ENCODE measurements at regions not wholly inside any gene's neighbourhood (a gene's known extent, or its start where the extent isn't known, plus 50 kb on each side); places are given as distances from the start of the nearest gene placed in this dataset.
"Not testable (repeated sequence)": the region's sequence is repeated elsewhere in the genome, so short reads cannot be mapped to it uniquely, and the experiment has no call there.

DNA sequence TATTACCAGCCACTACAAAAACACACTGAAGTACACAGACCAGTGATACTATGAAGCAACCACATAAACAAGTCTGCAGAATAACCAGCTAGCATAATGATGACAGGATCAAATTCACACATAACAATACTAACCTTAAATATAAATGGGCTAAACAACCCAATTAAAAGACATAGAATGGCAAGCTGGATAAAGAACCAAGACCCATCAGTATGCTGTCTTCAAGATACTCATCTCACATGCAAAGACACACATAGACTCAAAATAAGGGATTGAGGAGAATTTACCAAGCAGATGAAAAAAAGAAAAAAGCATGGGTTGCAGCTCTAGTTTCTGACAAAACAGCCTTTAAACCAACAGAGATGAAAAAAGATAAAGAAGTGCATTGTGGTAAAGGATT is 184.4 kb upstream of the ADAMTS3 start:
- TF ChIP-seq, protein P1, sequence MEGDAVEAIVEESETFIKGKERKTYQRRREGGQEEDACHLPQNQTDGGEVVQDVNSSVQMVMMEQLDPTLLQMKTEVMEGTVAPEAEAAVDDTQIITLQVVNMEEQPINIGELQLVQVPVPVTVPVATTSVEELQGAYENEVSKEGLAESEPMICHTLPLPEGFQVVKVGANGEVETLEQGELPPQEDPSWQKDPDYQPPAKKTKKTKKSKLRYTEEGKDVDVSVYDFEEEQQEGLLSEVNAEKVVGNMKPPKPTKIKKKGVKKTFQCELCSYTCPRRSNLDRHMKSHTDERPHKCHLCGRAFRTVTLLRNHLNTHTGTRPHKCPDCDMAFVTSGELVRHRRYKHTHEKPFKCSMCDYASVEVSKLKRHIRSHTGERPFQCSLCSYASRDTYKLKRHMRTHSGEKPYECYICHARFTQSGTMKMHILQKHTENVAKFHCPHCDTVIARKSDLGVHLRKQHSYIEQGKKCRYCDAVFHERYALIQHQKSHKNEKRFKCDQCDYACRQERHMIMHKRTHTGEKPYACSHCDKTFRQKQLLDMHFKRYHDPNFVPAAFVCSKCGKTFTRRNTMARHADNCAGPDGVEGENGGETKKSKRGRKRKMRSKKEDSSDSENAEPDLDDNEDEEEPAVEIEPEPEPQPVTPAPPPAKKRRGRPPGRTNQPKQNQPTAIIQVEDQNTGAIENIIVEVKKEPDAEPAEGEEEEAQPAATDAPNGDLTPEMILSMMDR (IDR thresholded peaks at IDR 0.05) = not testable (repeated sequence)
- not testable (repeated sequence) for TF ChIP-seq EZH2 (IDR thresholded peaks at IDR 0.05; ENCODE audit: borderline replicate concordance, insufficient read depth, low read depth, low read length, poor library complexity, severe bottlenecking)
